ENCODE measurements at regions not wholly inside any gene's neighbourhood (a gene's known extent, or its start where the extent isn't known, plus 50 kb on each side); places are given as distances from the start of the nearest gene placed in this dataset.
"Not testable (repeated sequence)": the region's sequence is repeated elsewhere in the genome, so short reads cannot be mapped to it uniquely, and the experiment has no call there.

DNA sequence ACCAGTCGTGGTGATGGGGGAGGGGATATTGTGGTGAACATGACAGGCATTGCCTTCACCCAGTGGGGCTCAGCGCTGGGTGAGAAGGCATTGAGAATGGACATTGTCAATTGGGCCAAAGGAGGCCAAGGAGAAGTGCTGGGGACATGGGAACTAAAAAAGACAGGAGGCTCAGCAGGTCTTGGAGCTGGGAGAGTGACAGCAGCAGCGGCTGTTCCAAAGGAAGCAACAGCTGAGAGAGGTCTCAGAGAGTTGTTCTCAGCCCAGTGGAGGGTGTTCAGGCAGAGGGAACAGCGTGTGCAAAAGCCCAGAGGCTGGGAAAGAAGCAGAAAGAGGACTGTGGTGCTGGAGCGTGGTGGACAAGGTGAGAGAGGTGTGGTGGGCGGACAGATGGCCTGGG, 56.6 kb upstream of the ASNS start:
- not testable (repeated sequence) for DNase-seq (ENCODE audit: extremely low spot score, insufficient read length, low read depth); FAIRE-seq

DNA sequence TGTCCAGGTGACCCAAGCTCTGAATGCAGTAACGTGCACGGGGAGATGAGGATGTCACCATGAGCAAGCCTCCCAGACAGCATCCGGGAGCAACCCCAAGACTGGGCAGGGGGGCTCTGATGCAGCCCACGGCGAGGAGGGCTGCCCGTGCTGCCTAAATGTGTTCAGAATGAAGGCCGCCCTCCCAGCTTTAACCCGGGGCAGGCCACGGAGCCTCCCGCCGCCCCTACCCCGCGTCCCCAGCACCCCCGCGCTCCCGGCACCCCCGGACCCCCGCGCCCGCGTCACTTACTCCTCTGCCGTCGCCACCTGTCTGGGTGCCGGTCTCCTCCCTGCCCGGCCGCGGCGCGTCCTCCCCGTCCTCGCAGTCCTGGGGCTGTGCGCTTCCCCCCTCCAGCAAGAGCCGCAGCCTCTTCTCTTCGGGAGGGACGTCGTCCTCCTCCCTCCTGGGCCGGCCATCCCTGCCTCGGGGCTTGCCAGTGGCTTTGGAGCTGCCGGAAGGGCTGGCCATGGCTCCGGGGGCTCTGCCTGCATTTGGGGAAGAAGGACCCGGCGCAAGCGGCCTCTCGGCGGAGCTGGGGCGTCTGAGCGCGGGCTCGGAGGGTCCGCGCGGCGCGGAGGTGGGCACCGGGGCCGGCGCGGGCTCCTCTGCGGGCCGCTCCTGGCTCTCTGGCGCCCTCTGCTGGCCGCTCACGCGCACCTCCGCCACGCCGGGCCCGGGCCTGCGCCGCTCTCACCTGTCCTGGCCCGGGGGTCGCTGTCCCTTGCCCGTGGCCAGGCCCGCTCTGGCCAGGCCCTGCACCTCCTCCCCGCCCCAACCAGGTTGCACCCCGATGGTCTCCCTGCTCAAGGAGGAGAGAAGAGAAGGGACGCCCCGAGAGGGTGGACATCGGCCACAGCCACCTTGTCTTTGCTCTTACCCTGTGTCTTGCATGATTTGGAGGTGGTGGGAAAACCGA, 55.9 kb upstream of the ASNS start:
- not testable (repeated sequence) for FAIRE-seq
- peak; percentile 39 for DNase-seq (ENCODE audit: extremely low spot score, insufficient read length, low read depth)
